Keratinocyte (primary cell): ENCODE measurements at regions not wholly inside any gene's neighbourhood (a gene's known extent, or its start where the extent isn't known, plus 50 kb on each side); places are given as distances from the start of the nearest gene placed in this dataset.

Source experiments
- DNase-seq: peaks from one replicate; pipeline ENCODE4 v3.0.0-alpha.2; 2011; ENCODE audit warnings: low read depth, missing footprints, low spot score
- FAIRE-seq: peaks from 2 replicates; lab custom pipeline; 2011; peaks lifted over from hg19 to GRCh38; lab: Jason Lieb, UNC
- H2AFZ ChIP-seq: 2 replicates; pipeline ENCODE4 v1.6.0; 2012; ENCODE audit warnings: low read length, control low read depth, inconsistent platforms; ENCODE audit not compliant: control insufficient read depth
- H3K27ac ChIP-seq: 2 replicates; pipeline ENCODE4 v1.5.1; 2011; ENCODE audit warnings: low read length; ENCODE audit not compliant: control insufficient read depth, insufficient read depth
- H3K27me3 ChIP-seq: 3 replicates; pipeline ENCODE4 v1.6.0; 2011; ENCODE audit warnings: low read length; ENCODE audit not compliant: control insufficient read depth, insufficient read depth; ENCODE audit errors: extremely low read depth
- H3K36me3 ChIP-seq, 2 experiments: 2 replicates in 1 of 2; 3 replicates in 1 of 2; pipeline ENCODE4 v1.5.1; 2011; ENCODE audit warnings: low read length in 2 of 2, mild to moderate bottlenecking in 1 of 2; ENCODE audit not compliant: control insufficient read depth in 2 of 2, insufficient read depth in 2 of 2; ENCODE audit errors: extremely low read depth in 1 of 2
- H3K4me1 ChIP-seq: 3 replicates; pipeline ENCODE4 v1.5.1; 2011; ENCODE audit warnings: low read length; ENCODE audit not compliant: control insufficient read depth, insufficient read depth; ENCODE audit errors: extremely low read depth
- H3K4me2 ChIP-seq: 3 replicates; pipeline ENCODE4 v1.6.0; 2011; ENCODE audit warnings: low read depth, low read length; ENCODE audit not compliant: control insufficient read depth, insufficient read depth; ENCODE audit errors: extremely low read depth
- H3K4me3 ChIP-seq, 3 experiments: fragments of 200-600 bp in 1 of 3; sonication (generic) in 1 of 3; 2 replicates in 2 of 3; 3 replicates in 1 of 3; pipeline ENCODE4 v1.5.1; 2011 to 2016; ENCODE audit warnings: low read length in 3 of 3, mild to moderate bottlenecking in 3 of 3, control low read depth in 2 of 3, inconsistent platforms in 1 of 3, low read depth in 1 of 3, mixed read lengths in 1 of 3, mixed run types in 1 of 3, moderate library complexity in 1 of 3; ENCODE audit not compliant: control insufficient read depth in 2 of 3, insufficient read depth in 2 of 3; ENCODE audit errors: extremely low read depth in 1 of 3
- H3K79me2 ChIP-seq: 2 replicates; pipeline ENCODE4 v1.6.0; 2012; ENCODE audit warnings: low read length; ENCODE audit not compliant: control insufficient read depth, insufficient read depth
- H3K9ac ChIP-seq: 3 replicates; pipeline ENCODE4 v1.6.0; 2011; ENCODE audit warnings: low read length; ENCODE audit not compliant: control insufficient read depth, insufficient read depth; ENCODE audit errors: extremely low read depth
- H3K9me1 ChIP-seq: 3 replicates; pipeline ENCODE4 v1.6.0; 2011; ENCODE audit warnings: low read length; ENCODE audit not compliant: control insufficient read depth, insufficient read depth; ENCODE audit errors: extremely low read depth
- H3K9me3 ChIP-seq: 2 replicates; pipeline ENCODE4 v1.5.1; 2012; ENCODE audit warnings: low read depth, low read length; ENCODE audit not compliant: control insufficient read depth
- H4K20me1 ChIP-seq: 3 replicates; pipeline ENCODE4 v1.6.0; 2011; ENCODE audit warnings: low read length; ENCODE audit not compliant: control insufficient read depth, insufficient read depth; ENCODE audit errors: extremely low read depth
- CTCF ChIP-seq, 3 experiments: IDR thresholded peaks in 1 of 3; conservative IDR thresholded peaks in 1 of 3; optimal IDR thresholded peaks in 1 of 3; 2 replicates in 2 of 3; 3 replicates in 1 of 3; pipeline versions ENCODE3 to v1.5.1; 2011; ENCODE audit warnings: low read length in 3 of 3, mild to moderate bottlenecking in 3 of 3, moderate library complexity in 2 of 3, control low read depth in 1 of 3, inconsistent platforms in 1 of 3; ENCODE audit not compliant: insufficient read depth in 2 of 3; ENCODE audit errors: extremely low read depth in 1 of 3
- EZH2 ChIP-seq: IDR thresholded peaks from one replicate; pipeline ENCODE4 v1.6.1; 2012; ENCODE audit warnings: inconsistent platforms, mild to moderate bottlenecking, low read length, moderate library complexity
- dilution Hi-C: fragments of 300-500 bp; cut with MboI; formaldehyde crosslinking; loops from one replicate; pipeline ENCODE4 v1.7.0; 2020; ENCODE audit warnings: low sequenced_read_pairs; ENCODE audit not compliant: extremely low pct_ligation_motif_present

GRCh38 chr11:79925570-79925969 is 484.7 kb upstream of the TENM4 start:
- Histone ChIP-seq H3K9me1 (no peaks in the 10 kb centered on the region), H4K20me1 (no peaks in the 10 kb centered on the region), H3K79me2 (no peaks in the 10 kb centered on the region), H3K4me1 (no peaks in the 10 kb centered on the region), H3K9me3 (no peaks in the 10 kb centered on the region), H3K9ac (no peak overlapping the region), H3K36me3 (no peaks in the 10 kb centered on the region), H3K4me2 (no peak overlapping the region), H3K27me3 (no peaks in the 10 kb centered on the region), H3K4me3 (no peak overlapping the region), H2AFZ (no peak overlapping the region), H3K27ac (no peak overlapping the region)
- TF ChIP-seq CTCF (optimal IDR thresholded peaks at IDR 0.05 in 1 of 3, IDR thresholded peaks at IDR 0.05 in 1 of 3, conservative IDR thresholded peaks at IDR 0.05 in 1 of 3; ENCODE audit: extremely low read depth in 1 of 3, insufficient read depth in 2 of 3, low read length in 3 of 3) (no peak), EZH2 (no peak)
- FAIRE-seq (no peak), DNase-seq (no peak)
- dilution Hi-C loops = no loop called here

- FAIRE-seq = no peak
- H3K9me3 ChIP-seq = no peaks in the 10 kb centered on the region
- no peaks in the 10 kb centered on the region for H3K4me1 ChIP-seq
- no peak overlapping the region for H2AFZ ChIP-seq
- H3K4me3 ChIP-seq = no peak overlapping the region
- TF ChIP-seq CTCF (optimal IDR thresholded peaks at IDR 0.05 in 1 of 3, IDR thresholded peaks at IDR 0.05 in 1 of 3, conservative IDR thresholded peaks at IDR 0.05 in 1 of 3; ENCODE audit: extremely low read depth in 1 of 3, insufficient read depth in 2 of 3, low read length in 3 of 3) (no peak), EZH2 (no peak)
- no peaks in the 10 kb centered on the region for H3K27me3 ChIP-seq
- H3K9me1 ChIP-seq = no peaks in the 10 kb centered on the region
- H3K9ac ChIP-seq = no peak overlapping the region
- no peak overlapping the region for H3K27ac ChIP-seq
- no peak overlapping the region for H3K4me2 ChIP-seq
- no peaks in the 10 kb centered on the region for H4K20me1 ChIP-seq
- DNase-seq = no peak
- dilution Hi-C loops = no loop called here
- H3K79me2 ChIP-seq = no peaks in the 10 kb centered on the region
- no peaks in the 10 kb centered on the region for H3K36me3 ChIP-seq
Measured at GRCh38 chr11:79922641-79923040, 481.8 kb upstream of the TENM4 start.
